ENCODE measurements at regions not wholly inside any gene's neighbourhood (a gene's known extent, or its start where the extent isn't known, plus 50 kb on each side); places are given as distances from the start of the nearest gene placed in this dataset.

- DNase-seq = no peak
- no peaks in the 10 kb centered on the region for H3K36me3 ChIP-seq
- 88 to 90% methylated on average over 12 of the region's 12 CpGs for WGBS, 2 donors
- TF ChIP-seq CTCF (IDR thresholded peaks at IDR 0.05) = no peak
- no peak for TF ChIP-seq POLR2A (IDR thresholded peaks at IDR 0.05)
- TF ChIP-seq POLR2AphosphoS5 (IDR thresholded peaks at IDR 0.05) = no peak
- TF ChIP-seq EP300 (IDR thresholded peaks at IDR 0.05) = no peak
- H3K27ac ChIP-seq = no peak overlapping the region
- H3K27me3 ChIP-seq = no peaks in the 10 kb centered on the region
- no peak for ATAC-seq (ENCODE audit: low FRiP score in 2 of 2)
- no peaks in the 10 kb centered on the region for H3K4me1 ChIP-seq
- H3K9me3 ChIP-seq = no peaks in the 10 kb centered on the region
- no peak overlapping the region for H3K4me3 ChIP-seq
Measured at GRCh38 chrX:1011691-1012283, 200.7 kb downstream of the CRLF2 start.

DNA sequence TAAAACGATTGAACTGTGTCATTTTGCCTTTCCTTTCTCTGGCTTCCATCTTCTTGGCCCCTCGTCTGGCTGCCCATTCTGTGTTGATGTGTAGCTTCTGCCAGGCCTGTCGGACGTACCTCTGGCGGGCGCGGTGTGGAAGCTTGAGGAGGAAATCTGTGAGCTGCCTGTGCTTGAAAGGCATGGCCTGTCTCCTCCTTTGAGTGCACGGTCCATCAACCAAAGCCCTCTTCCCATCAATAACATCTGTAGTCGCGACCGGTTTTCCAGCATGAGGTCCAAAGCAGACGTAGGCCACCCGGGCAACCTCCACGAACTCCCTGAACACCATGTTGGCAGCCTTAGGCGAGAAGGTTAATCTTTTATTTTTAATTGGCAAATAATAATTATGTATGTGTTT lies 202.7 kb downstream of the CRLF2 start:
- TF ChIP-seq CTCF (IDR thresholded peaks at IDR 0.05) = no peak
- no peak for TF ChIP-seq EP300 (IDR thresholded peaks at IDR 0.05)
- no peak for TF ChIP-seq POLR2A (IDR thresholded peaks at IDR 0.05)
- TF ChIP-seq POLR2AphosphoS5 (IDR thresholded peaks at IDR 0.05) = no peak
- no peaks in the 10 kb centered on the region for H3K9me3 ChIP-seq
- DNase-seq (no peak), ATAC-seq (ENCODE audit: low FRiP score in 2 of 2) (no peak)
- 85 to 87% methylated on average over 15 of the region's 15 CpGs for WGBS, 2 donors
- no peaks in the 10 kb centered on the region for H3K36me3 ChIP-seq
- H3K27ac ChIP-seq = no peak overlapping the region
- no peaks in the 10 kb centered on the region for H3K4me1 ChIP-seq
- H3K4me3 ChIP-seq = no peak overlapping the region
- H3K27me3 ChIP-seq = no peaks in the 10 kb centered on the region

DNA sequence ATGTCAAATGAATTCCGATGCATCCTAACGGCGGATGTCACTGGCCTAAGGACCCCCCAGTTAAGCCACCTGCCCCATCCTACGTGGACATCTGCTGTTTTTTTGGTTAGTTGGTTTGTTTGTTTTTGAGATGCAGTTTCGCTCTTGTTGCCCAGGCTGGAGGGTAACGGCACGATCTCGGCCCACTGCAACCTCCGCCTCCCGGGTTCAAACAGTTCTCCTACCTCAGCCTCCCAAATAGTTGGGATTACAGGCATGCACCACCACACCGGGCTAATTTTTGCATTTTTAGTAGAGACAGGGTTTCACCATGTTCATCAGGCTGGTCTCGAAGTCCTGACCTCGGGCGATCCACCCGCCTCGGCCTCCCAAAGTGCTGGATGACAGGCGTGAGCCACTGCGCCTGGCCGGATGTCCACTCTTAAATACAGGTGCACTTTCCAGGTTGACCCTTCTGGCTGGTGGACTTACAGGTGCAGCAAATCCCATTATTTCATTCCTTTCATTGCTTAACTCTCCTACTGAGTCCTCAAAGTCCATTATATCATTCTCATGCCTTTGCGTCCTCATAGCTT lies 206.2 kb downstream of the CRLF2 start:
- H3K27ac ChIP-seq = no peak overlapping the region
- ATAC-seq (ENCODE audit: low FRiP score in 2 of 2) = no peak

GRCh38 chrX:1002611-1003010 lies 209.8 kb downstream of the CRLF2 start:
- no peak for DNase-seq
- TF ChIP-seq CTCF (IDR thresholded peaks at IDR 0.05) (no peak), EP300 (IDR thresholded peaks at IDR 0.05) (no peak), POLR2AphosphoS5 (IDR thresholded peaks at IDR 0.05) (no peak), POLR2A (IDR thresholded peaks at IDR 0.05) (no peak)
- H3K36me3 ChIP-seq = no peaks in the 10 kb centered on the region
- H3K27ac ChIP-seq = no peak overlapping the region
- 71 to 72% methylated on average over 23 of the region's 23 CpGs for WGBS, 2 donors
- no peak for ATAC-seq (ENCODE audit: low FRiP score in 2 of 2)
- H3K4me3 ChIP-seq = no peak overlapping the region
- H3K27me3 ChIP-seq = no peaks in the 10 kb centered on the region
- no peaks in the 10 kb centered on the region for H3K9me3 ChIP-seq
- H3K4me1 ChIP-seq = no peaks in the 10 kb centered on the region

More for the DNA sequence above, 206.2 kb downstream of the CRLF2 start:
- no peak overlapping the region for H3K4me3 ChIP-seq
- H3K9me3 ChIP-seq = no peaks in the 10 kb centered on the region
- TF ChIP-seq POLR2A (IDR thresholded peaks at IDR 0.05) = no peak
- no peak for TF ChIP-seq POLR2AphosphoS5 (IDR thresholded peaks at IDR 0.05)
- no peak for TF ChIP-seq EP300 (IDR thresholded peaks at IDR 0.05)
- TF ChIP-seq CTCF (IDR thresholded peaks at IDR 0.05) = no peak
- no peaks in the 10 kb centered on the region for H3K27me3 ChIP-seq
- 94 to 95% methylated on average over 20 of the region's 20 CpGs for WGBS, 2 donors
- no peaks in the 10 kb centered on the region for H3K4me1 ChIP-seq
- H3K36me3 ChIP-seq = no peaks in the 10 kb centered on the region
- no peak for DNase-seq

DNA sequence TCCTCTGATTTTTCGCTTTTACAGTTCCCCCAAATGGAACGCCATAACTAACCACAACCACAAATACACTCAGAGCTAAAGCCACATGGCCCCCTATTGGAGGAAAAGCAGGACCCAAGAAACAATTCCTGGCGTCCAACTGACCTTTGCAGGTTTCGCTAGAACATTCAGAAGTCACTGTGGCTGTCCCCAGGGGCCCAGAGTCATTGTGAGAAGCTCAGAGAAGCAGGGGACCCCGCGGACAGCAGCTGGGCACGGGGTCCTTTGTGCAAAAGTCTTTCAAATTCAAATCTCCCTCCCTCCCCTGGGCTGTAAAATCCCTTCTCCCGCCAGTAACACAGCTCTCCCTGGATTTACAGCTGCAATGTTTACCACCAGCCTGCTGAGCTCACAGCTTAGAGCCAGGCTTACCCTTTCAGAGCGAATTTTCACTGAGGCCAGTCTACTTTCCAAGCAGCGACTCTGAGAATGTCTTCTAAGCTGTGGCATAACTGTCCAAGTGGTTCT lies 214.8 kb downstream of the CRLF2 start:
- Histone ChIP-seq H3K27me3 (no peaks in the 10 kb centered on the region), H3K4me3 (no peak overlapping the region), H3K27ac (no peak overlapping the region), H3K9me3 (peaks cover 0 to 13% (median 4%) of the 10 kb centered on the region in 4 donors), H3K36me3 (no peaks in the 10 kb centered on the region), H3K4me1 (no peaks in the 10 kb centered on the region)
- 31 to 41% methylated on average over 8 to 9 of the region's 10 CpGs for WGBS, 2 donors
- ATAC-seq (ENCODE audit: low FRiP score in 2 of 2) = no peak
- TF ChIP-seq EP300 (IDR thresholded peaks at IDR 0.05) (no peak), CTCF (IDR thresholded peaks at IDR 0.05) (no peak)
- DNase-seq = no peak

All from upper lobe of left lung (tissue), 6 donors.